ENCODE measurements at regions not wholly inside any gene's neighbourhood (a gene's known extent, or its start where the extent isn't known, plus 50 kb on each side); places are given as distances from the start of the nearest gene placed in this dataset.

DNA sequence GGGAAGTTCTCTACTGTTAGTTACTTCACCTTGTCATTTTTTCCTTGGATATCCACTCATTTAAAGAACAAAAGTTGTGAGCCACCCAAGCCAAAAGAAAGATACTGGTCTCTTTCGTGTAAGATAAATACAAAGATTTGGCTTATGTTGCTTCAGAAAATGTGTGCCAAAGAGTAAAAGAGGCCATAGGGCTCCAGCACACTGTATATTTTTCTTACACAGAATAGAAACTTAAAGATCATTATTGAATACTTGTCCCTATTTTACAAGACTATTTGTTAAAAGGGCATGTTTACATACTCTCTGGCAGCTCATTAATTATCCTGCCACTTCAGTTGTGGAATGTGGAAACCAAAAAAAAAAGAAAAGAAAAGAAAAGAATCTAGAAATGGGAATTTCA is 284.2 kb upstream of the LRRC7 start:
- TF ChIP-seq FOXM1 (IDR thresholded peaks at IDR 0.05; ENCODE audit: borderline replicate concordance), result no peak
- no peak for TF ChIP-seq SP1 (IDR thresholded peaks at IDR 0.05)
- no peak for TF ChIP-seq ELF4 (IDR thresholded peaks at IDR 0.05)
- TF ChIP-seq HDGF (IDR thresholded peaks at IDR 0.05; ENCODE audit: borderline replicate concordance), result no peak
- TF ChIP-seq FOXK2 (IDR thresholded peaks at IDR 0.05), result no peak
- no peak for TF ChIP-seq SUZ12 (IDR thresholded peaks at IDR 0.05)
- no peak for TF ChIP-seq NFRKB (IDR thresholded peaks at IDR 0.05)

Measured in HEK293T (cell line).